KG1 (cell line): ENCODE measurements at regions not wholly inside any gene's neighbourhood (a gene's known extent, or its start where the extent isn't known, plus 50 kb on each side); places are given as distances from the start of the nearest gene placed in this dataset.

Experiments
- DNase-seq: peaks from one replicate; lab custom pipeline; 2025; lab: John Stamatoyannopoulos, UW

- DNase-seq = no peak
These were observed 159.2 kb upstream of the CPEB2 start for GRCh38 chr4:14842964-14843630.

GRCh38 chr4:14844061-14844460 lies 158.2 kb upstream of the CPEB2 start:
- no peak for DNase-seq

- no peak for DNase-seq
These were observed 154.1 kb upstream of the CPEB2 start for GRCh38 chr4:14848229-14848628.

GRCh38 chr4:14850455-14851097 lies 151.7 kb upstream of the CPEB2 start:
- DNase-seq = no peak

- DNase-seq = no peak
These were observed 148.9 kb upstream of the CPEB2 start for GRCh38 chr4:14853176-14853943.

- no peak for DNase-seq
These were observed 146.6 kb upstream of the CPEB2 start for GRCh38 chr4:14855719-14856061.

- no peak for DNase-seq
These were observed 146.0 kb upstream of the CPEB2 start for GRCh38 chr4:14856062-14856933.

- DNase-seq = no peak
These were observed 145.4 kb upstream of the CPEB2 start for GRCh38 chr4:14856934-14857235.

- no peak for DNase-seq
These were observed 144.8 kb upstream of the CPEB2 start for GRCh38 chr4:14857475-14857874.

- DNase-seq = no peak
These were observed 144.3 kb upstream of the CPEB2 start for GRCh38 chr4:14857981-14858380.

- no peak for DNase-seq
These were observed 139.4 kb upstream of the CPEB2 start for GRCh38 chr4:14862891-14863290.

GRCh38 chr4:14863418-14864364 lies 138.6 kb upstream of the CPEB2 start:
- no peak for DNase-seq

GRCh38 chr4:14864365-14865030 lies 137.8 kb upstream of the CPEB2 start:
- no peak for DNase-seq

GRCh38 chr4:14865031-14865366 lies 137.3 kb upstream of the CPEB2 start:
- DNase-seq = no peak

GRCh38 chr4:14865804-14866203 lies 136.5 kb upstream of the CPEB2 start:
- no peak for DNase-seq

GRCh38 chr4:14867847-14868246 lies 134.4 kb upstream of the CPEB2 start:
- DNase-seq = no peak

GRCh38 chr4:14868426-14869395 lies 133.6 kb upstream of the CPEB2 start:
- DNase-seq = no peak

- no peak for DNase-seq
These were observed 130.4 kb upstream of the CPEB2 start for GRCh38 chr4:14871676-14872430.

GRCh38 chr4:14874990-14875389 lies 127.3 kb upstream of the CPEB2 start:
- DNase-seq = no peak
